Peyer's patch (tissue), 4 donors: ENCODE measurements at regions not wholly inside any gene's neighbourhood (a gene's known extent, or its start where the extent isn't known, plus 50 kb on each side); places are given as distances from the start of the nearest gene placed in this dataset.

Source experiments
- POLR2A ChIP-seq, 2 donors: fragments of 450-650 bp; IDR thresholded peaks; one replicate each; pipeline ENCODE4 v1.5.1; 2017; ENCODE audit warnings: antibody characterized with exemption in 2 of 2, mild to moderate bottlenecking in 2 of 2, moderate library complexity in 2 of 2
- TF ChIP-seq, protein P1 (sequence below), 6 experiments: fragments of 450-650 bp in 4 of 6; fragments of 200-600 bp in 2 of 6; sonication (generic) in 1 of 6; IDR thresholded peaks; one replicate each; pipeline ENCODE4 v1.5.1; 2017 to 2019; ENCODE audit warnings: antibody characterized with exemption in 6 of 6, mild to moderate bottlenecking in 3 of 6, moderate library complexity in 1 of 6

DNA sequence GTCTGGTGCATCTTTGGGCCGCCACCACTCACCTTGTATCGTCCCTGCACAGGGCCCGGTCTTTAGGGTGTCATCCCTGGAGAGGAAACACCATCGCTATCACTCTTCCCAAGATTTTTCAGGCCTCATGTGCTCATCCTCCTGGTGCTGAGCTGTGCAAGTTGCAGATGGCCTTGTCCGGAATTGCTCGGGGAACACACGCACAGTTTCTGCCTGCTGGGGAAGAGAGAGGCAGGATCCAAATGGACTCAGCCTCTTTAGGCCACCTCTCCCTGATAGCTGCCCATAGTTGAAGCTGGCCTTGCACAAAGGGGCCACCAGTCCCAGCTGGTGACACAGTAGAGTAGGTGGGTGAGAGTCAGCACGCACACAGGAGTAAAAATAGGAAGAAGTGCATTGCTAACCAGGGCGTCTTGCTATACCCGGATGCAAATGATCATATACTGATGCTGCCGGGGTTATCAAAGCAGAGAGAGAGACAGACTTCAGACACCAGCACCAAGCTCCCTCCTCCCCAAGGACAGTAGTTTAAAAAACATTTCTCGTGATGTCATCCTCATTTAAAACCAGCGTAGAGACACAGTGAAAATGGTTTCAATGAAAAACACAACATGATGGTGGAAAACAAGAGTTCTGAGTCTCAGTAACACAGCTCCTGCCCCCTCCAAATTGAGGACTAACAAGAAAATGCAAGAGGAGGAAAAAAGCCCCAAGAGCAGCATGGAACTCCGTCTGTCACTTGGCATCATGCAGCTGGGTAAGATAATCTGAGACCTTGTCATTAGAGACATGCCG is 147.5 kb upstream of the NCK2 start:
- TF ChIP-seq, protein P1, sequence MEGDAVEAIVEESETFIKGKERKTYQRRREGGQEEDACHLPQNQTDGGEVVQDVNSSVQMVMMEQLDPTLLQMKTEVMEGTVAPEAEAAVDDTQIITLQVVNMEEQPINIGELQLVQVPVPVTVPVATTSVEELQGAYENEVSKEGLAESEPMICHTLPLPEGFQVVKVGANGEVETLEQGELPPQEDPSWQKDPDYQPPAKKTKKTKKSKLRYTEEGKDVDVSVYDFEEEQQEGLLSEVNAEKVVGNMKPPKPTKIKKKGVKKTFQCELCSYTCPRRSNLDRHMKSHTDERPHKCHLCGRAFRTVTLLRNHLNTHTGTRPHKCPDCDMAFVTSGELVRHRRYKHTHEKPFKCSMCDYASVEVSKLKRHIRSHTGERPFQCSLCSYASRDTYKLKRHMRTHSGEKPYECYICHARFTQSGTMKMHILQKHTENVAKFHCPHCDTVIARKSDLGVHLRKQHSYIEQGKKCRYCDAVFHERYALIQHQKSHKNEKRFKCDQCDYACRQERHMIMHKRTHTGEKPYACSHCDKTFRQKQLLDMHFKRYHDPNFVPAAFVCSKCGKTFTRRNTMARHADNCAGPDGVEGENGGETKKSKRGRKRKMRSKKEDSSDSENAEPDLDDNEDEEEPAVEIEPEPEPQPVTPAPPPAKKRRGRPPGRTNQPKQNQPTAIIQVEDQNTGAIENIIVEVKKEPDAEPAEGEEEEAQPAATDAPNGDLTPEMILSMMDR (IDR thresholded peaks at IDR 0.05) = no peak
- no peak for TF ChIP-seq POLR2A (IDR thresholded peaks at IDR 0.05)
